H1 (cell line): ENCODE measurements at regions not wholly inside any gene's neighbourhood (a gene's known extent, or its start where the extent isn't known, plus 50 kb on each side); places are given as distances from the start of the nearest gene placed in this dataset.

Source experiments
- CTCF ChIA-PET: fragments of 300-600 bp; sonication (Branson Sonifier 250); formaldehyde crosslinking; loops from one replicate; lab custom pipeline; 2021; ENCODE audit not compliant: partially characterized antibody; lab: Charles Lee
- POLR2A ChIA-PET: fragments of 300-600 bp; sonication (Branson Sonifier 250); formaldehyde crosslinking; loops from one replicate; lab custom pipeline; 2021; ENCODE audit warnings: inconsistent platforms; ENCODE audit not compliant: partially characterized antibody; lab: Charles Lee
- DNase-seq, 2 experiments: peaks; one replicate each; pipeline versions ENCODE4 v3.0.0 to v3.0.0-alpha.2; 2010 to 2022; ENCODE audit warnings: low spot score in 2 of 2, low read depth in 1 of 2, mixed read lengths in 1 of 2
- FAIRE-seq: peaks from 2 replicates; lab custom pipeline; 2011; peaks lifted over from hg19 to GRCh38; lab: Jason Lieb, UNC
- H2AFZ ChIP-seq: 2 replicates; pipeline ENCODE4 v1.8.1; 2012; ENCODE audit warnings: low read length, inconsistent platforms
- H2AK5ac ChIP-seq: 2 replicates; pipeline ENCODE4 v1.6.1; 2013; ENCODE audit warnings: low read depth, low read length
- H2BK120ac ChIP-seq: replicated peaks from 2 replicates; pipeline ENCODE3; 2013; ENCODE audit warnings: low read depth, low read length, inconsistent platforms
- H2BK12ac ChIP-seq: 2 replicates; pipeline ENCODE4 v1.6.1; 2013; ENCODE audit warnings: low read depth, low read length
- H2BK15ac ChIP-seq: 2 replicates; pipeline ENCODE4 v1.6.1; 2013; ENCODE audit warnings: low read length
- H2BK20ac ChIP-seq: 2 replicates; pipeline ENCODE4 v1.6.1; 2013; ENCODE audit warnings: low read length
- H2BK5ac ChIP-seq: 2 replicates; pipeline ENCODE4 v1.6.1; 2013; ENCODE audit warnings: low read depth, low read length
- H3K14ac ChIP-seq: 2 replicates; pipeline ENCODE4 v1.6.1; 2013; ENCODE audit warnings: inconsistent platforms; ENCODE audit not compliant: insufficient read length
- H3K18ac ChIP-seq: 2 replicates; pipeline ENCODE4 v1.6.1; 2013; ENCODE audit warnings: low read length; ENCODE audit errors: extremely low read depth
- H3K23ac ChIP-seq: 2 replicates; pipeline ENCODE4 v1.6.1; 2013; ENCODE audit warnings: inconsistent platforms; ENCODE audit not compliant: insufficient read length
- H3K23me2 ChIP-seq: 2 replicates; pipeline ENCODE4 v1.6.1; 2013; ENCODE audit warnings: low read depth, low read length
- H3K27ac ChIP-seq: 2 replicates; pipeline ENCODE4 v1.6.1; 2011; ENCODE audit warnings: low read depth, low read length, inconsistent platforms
- H3K27me3 ChIP-seq, 4 experiments: replicated peaks in 1 of 4; 1 replicate in 1 of 4; 2 replicates in 3 of 4; pipeline versions ENCODE4 v1.6.1 to v1.8.1; 2011 to 2013; ENCODE audit warnings: low read length in 3 of 4, mild to moderate bottlenecking in 3 of 4, inconsistent platforms in 2 of 4, mixed read lengths in 2 of 4, moderate library complexity in 1 of 4; ENCODE audit not compliant: control insufficient read depth in 3 of 4, insufficient read depth in 3 of 4; ENCODE audit errors: extremely low read depth in 1 of 4
- H3K36me3 ChIP-seq, 4 experiments: 2 replicates each; pipeline versions ENCODE4 v1.6.1 to v1.8.1; 2011 to 2013; ENCODE audit warnings: mild to moderate bottlenecking in 4 of 4, low read length in 3 of 4, moderate library complexity in 2 of 4, control low read depth in 1 of 4, inconsistent platforms in 1 of 4; ENCODE audit not compliant: insufficient read depth in 4 of 4, control insufficient read depth in 2 of 4
- H3K4ac ChIP-seq: replicated peaks from 2 replicates; pipeline ENCODE3; 2013; ENCODE audit warnings: low read length, low read depth, mixed read lengths, inconsistent platforms; ENCODE audit not compliant: insufficient read length
- H3K4me1 ChIP-seq, 4 experiments: replicated peaks in 1 of 4; 1 replicate in 1 of 4; 2 replicates in 3 of 4; pipeline versions ENCODE4 v1.6.1 to v1.8.1; 2011 to 2013; ENCODE audit warnings: low read length in 3 of 4, inconsistent platforms in 2 of 4, mixed read lengths in 1 of 4; ENCODE audit not compliant: insufficient read depth in 4 of 4, control insufficient read depth in 3 of 4
- H3K4me2 ChIP-seq, 2 experiments: 2 replicates each; pipeline versions ENCODE4 v1.6.1 to v1.8.1; 2011 to 2013; ENCODE audit warnings: low read depth in 2 of 2, low read length in 2 of 2, control low read depth in 1 of 2, inconsistent platforms in 1 of 2, mild to moderate bottlenecking in 1 of 2; ENCODE audit not compliant: insufficient read depth in 1 of 2
- H3K4me3 ChIP-seq, 4 experiments: fragments of 200-600, 300-600 bp in 1 of 4; sonication (generic), shearing (Covaris generic), sonication (Bioruptor Twin) in 1 of 4; 2 replicates each; pipeline versions ENCODE4 v1.5.1 to v1.8.1; 2011 to 2016; ENCODE audit warnings: low read length in 4 of 4, low read depth in 3 of 4, control low read depth in 2 of 4, inconsistent platforms in 2 of 4, mild to moderate bottlenecking in 2 of 4, mixed read lengths in 1 of 4, moderate library complexity in 1 of 4; ENCODE audit not compliant: insufficient read depth in 2 of 4; ENCODE audit errors: extremely low read depth in 1 of 4
- H3K56ac ChIP-seq: replicated peaks from 2 replicates; pipeline ENCODE3; 2013; ENCODE audit warnings: low read depth, mild to moderate bottlenecking, mixed read lengths, low read length, inconsistent platforms; ENCODE audit not compliant: insufficient read length
- H3K79me1 ChIP-seq: 2 replicates; pipeline ENCODE4 v1.6.1; 2013; ENCODE audit warnings: low read depth, low read length, control low read depth
- H3K79me2 ChIP-seq, 2 experiments: 2 replicates each; pipeline versions ENCODE4 v1.6.1 to v1.8.1; 2012 to 2013; ENCODE audit warnings: low read length in 2 of 2, mild to moderate bottlenecking in 2 of 2, inconsistent platforms in 1 of 2; ENCODE audit not compliant: insufficient read depth in 2 of 2, control insufficient read depth in 1 of 2
- H3K9ac ChIP-seq, 4 experiments: replicated peaks in 1 of 4; 1 replicate in 1 of 4; 2 replicates in 3 of 4; pipeline versions ENCODE4 v1.6.1 to v1.8.1; 2011 to 2013; ENCODE audit warnings: low read depth in 3 of 4, low read length in 3 of 4, control low read depth in 2 of 4, mild to moderate bottlenecking in 2 of 4, moderate library complexity in 2 of 4, inconsistent platforms in 1 of 4; ENCODE audit errors: extremely low read depth in 1 of 4
- H3K9me3 ChIP-seq, 2 experiments: 2 replicates each; pipeline versions ENCODE4 v1.6.1 to v1.8.1; 2012 to 2013; ENCODE audit warnings: mild to moderate bottlenecking in 2 of 2, moderate library complexity in 2 of 2, control low read depth in 1 of 2, inconsistent platforms in 1 of 2, low read depth in 1 of 2, low read length in 1 of 2, mixed read lengths in 1 of 2; ENCODE audit not compliant: insufficient read depth in 2 of 2
- H4K20me1 ChIP-seq, 2 experiments: replicated peaks in 1 of 2; 2 replicates each; pipeline versions ENCODE3 to v1.8.1; 2011 to 2013; ENCODE audit warnings: inconsistent platforms in 2 of 2, low read length in 2 of 2, mild to moderate bottlenecking in 1 of 2; ENCODE audit not compliant: insufficient read depth in 2 of 2, control insufficient read depth in 1 of 2
- H4K5ac ChIP-seq: 2 replicates; pipeline ENCODE4 v1.6.1; 2013; ENCODE audit warnings: low read length, low read depth, mixed read lengths, inconsistent platforms; ENCODE audit not compliant: insufficient read length
- H4K8ac ChIP-seq: 2 replicates; pipeline ENCODE4 v1.8.0; 2013; ENCODE audit warnings: mild to moderate bottlenecking, moderate library complexity, low read length, inconsistent platforms; ENCODE audit not compliant: insufficient read depth; ENCODE audit errors: extremely low read depth
- H4K91ac ChIP-seq: replicated peaks from 2 replicates; pipeline ENCODE3; 2013; ENCODE audit warnings: low read length, mixed read lengths, inconsistent platforms; ENCODE audit not compliant: insufficient read length
- CTBP2 ChIP-seq: IDR thresholded peaks from 2 replicates; pipeline ENCODE4 v1.7.0; 2011; ENCODE audit warnings: borderline replicate concordance, mild to moderate bottlenecking, moderate library complexity, mixed read lengths, low read length; ENCODE audit not compliant: insufficient read depth, insufficient read length
- EGR1 ChIP-seq: IDR thresholded peaks from 2 replicates; pipeline ENCODE4 v1.6.1; 2011; ENCODE audit warnings: low read depth, low read length, borderline replicate concordance
- EP300 ChIP-seq, 2 experiments: IDR thresholded peaks; 1 replicate in 1 of 2; 2 replicates in 1 of 2; pipeline ENCODE4 v1.6.1; 2011 to 2012; ENCODE audit warnings: low read depth in 2 of 2, low read length in 2 of 2, mild to moderate bottlenecking in 2 of 2, borderline replicate concordance in 1 of 2, inconsistent platforms in 1 of 2, moderate library complexity in 1 of 2
- GTF2F1 ChIP-seq: IDR thresholded peaks from 2 replicates; pipeline ENCODE4 v1.6.1; 2012; ENCODE audit warnings: low read depth, low read length, improper control_type of control experiment, borderline replicate concordance
- JUN ChIP-seq: IDR thresholded peaks from 2 replicates; pipeline ENCODE4 v1.6.1; 2011; ENCODE audit warnings: low read depth, mild to moderate bottlenecking, improper control_type of control experiment, low read length
- NANOG ChIP-seq: IDR thresholded peaks from 2 replicates; pipeline ENCODE4 v1.6.1; 2011; ENCODE audit warnings: low read length, low read depth, mild to moderate bottlenecking, inconsistent platforms; ENCODE audit not compliant: insufficient read depth, poor library complexity, severe bottlenecking
- SIRT6 ChIP-seq: IDR thresholded peaks from one replicate; pipeline ENCODE4 v1.7.1; 2012; ENCODE audit warnings: low read length, inconsistent platforms
- SIX5 ChIP-seq: IDR thresholded peaks from 2 replicates; pipeline ENCODE4 v1.6.1; 2011; ENCODE audit warnings: mild to moderate bottlenecking, low read depth, low read length
- TEAD4 ChIP-seq: IDR thresholded peaks from 2 replicates; pipeline ENCODE4 v1.6.1; 2012; ENCODE audit warnings: low read depth, low read length, inconsistent platforms, mixed read lengths
- WGBS, 2 experiments: shearing (Covaris generic) in 1 of 2; methylation state at CpG; one replicate each; pipeline versions ENCODE4 v1.1.6 to v1.1.7; 2013 to 2015; ENCODE audit warnings: low lambda C conversion rate in 2 of 2, mixed read lengths in 2 of 2, inconsistent platforms in 1 of 2, low coverage in 1 of 2, missing lambda C conversion rate in 1 of 2; ENCODE audit not compliant: insufficient replicate concordance in 2 of 2, insufficient coverage in 1 of 2, insufficient read length in 1 of 2; ENCODE audit errors: extremely low coverage in 1 of 2, missing lambda C conversion rate in 1 of 2; 5-methylcytosine and 5-hydroxymethylcytosine counted together

DNA sequence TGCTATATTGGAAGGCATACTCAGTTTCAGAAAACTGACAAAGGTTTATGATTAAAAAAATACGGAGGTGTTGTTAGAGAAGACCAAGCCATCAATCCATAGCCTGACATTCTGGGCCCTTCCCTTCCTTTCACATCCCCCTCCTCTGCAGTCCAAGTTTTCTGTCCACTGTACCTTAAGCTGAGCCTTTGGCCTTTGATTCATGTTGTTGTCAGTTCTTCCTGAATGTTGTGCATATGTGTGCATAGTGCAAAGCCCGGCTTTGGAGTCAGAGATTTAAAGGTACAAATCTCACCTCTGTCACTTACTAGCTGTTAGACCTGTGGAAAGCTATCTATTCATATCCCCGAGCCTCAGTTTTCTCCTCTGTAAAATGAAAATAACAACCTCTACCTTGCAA is 104.9 kb upstream of the AGBL1 start:
- H3K36me3 ChIP-seq: no peaks in the 10 kb centered on the region
- TF ChIP-seq TEAD4 (no peak), SIX5 (no peak), NANOG (no peak), GTF2F1 (no peak), SIRT6 (no peak), EP300 (IDR thresholded peaks at IDR 0.05; ENCODE audit: borderline replicate concordance in 1 of 2, low read depth in 2 of 2, low read length in 2 of 2) (no peak), CTBP2 (no peak), EGR1 (no peak), JUN (no peak)

More for the DNA sequence above, 104.9 kb upstream of the AGBL1 start:
- Histone ChIP-seq H3K56ac (no peak overlapping the region), H3K27ac (no peak overlapping the region), H4K20me1 (no peaks in the 10 kb centered on the region), H4K8ac (no peak overlapping the region), H2BK120ac (no peak overlapping the region), H2BK20ac (no peak overlapping the region), H3K4me3 (no peak overlapping the region), H2AK5ac (no peak overlapping the region), H3K79me2 (no peaks in the 10 kb centered on the region), H3K18ac (no peak overlapping the region), H3K9me3 (peaks cover 0 to 3% of the 10 kb centered on the region in 2 experiments; a peak in 1 of 4 replicates), H3K79me1 (no peaks in the 10 kb centered on the region), H3K27me3 (no peaks in the 10 kb centered on the region), H3K23me2 (no peaks in the 10 kb centered on the region), H3K23ac (no peak overlapping the region), H4K91ac (no peak overlapping the region), H3K4me2 (no peak overlapping the region), H2AFZ (no peak overlapping the region), H3K4me1 (peaks cover 0 to 8% (median 0%) of the 10 kb centered on the region in 4 experiments; a peak in 2 of 7 replicates), H3K4ac (no peak overlapping the region), H2BK5ac (no peak overlapping the region), H2BK15ac (no peak overlapping the region), H3K14ac (no peak overlapping the region), H3K9ac (no peak overlapping the region), H2BK12ac (no peak overlapping the region), H4K5ac (no peak overlapping the region)
- 89% methylated on average over 3 of the region's 3 CpGs; no CpG with 5 or more reads in 1 of the 2 experiments for WGBS, 2 experiments
- no peak for FAIRE-seq
- ChIA-PET CTCF (no interaction called here), POLR2A (interaction anchor here (1.0 kb wide), 1 partner anchor 35 kb away, joined by 3 read pairs; no protein-coding TSS in a partner anchor)
- no peak for DNase-seq
